Smooth muscle cell (in vitro differentiated cells): ENCODE measurements at regions not wholly inside any gene's neighbourhood (a gene's known extent, or its start where the extent isn't known, plus 50 kb on each side); places are given as distances from the start of the nearest gene placed in this dataset.

Experiments used
- DNase-seq: peaks from one replicate; lab custom pipeline; 2025; ENCODE audit not compliant: unreplicated experiment; lab: John Stamatoyannopoulos, UW
- H2AFZ ChIP-seq: fragments of 200-600 bp; sonication (generic); 2 replicates; pipeline ENCODE4 v1.6.0; 2016; ENCODE audit warnings: antibody characterized with exemption, low read depth, mild to moderate bottlenecking
- H3F3A ChIP-seq: fragments of 200-600 bp; sonication (generic); 2 replicates; pipeline ENCODE4 v1.6.0; 2017; ENCODE audit warnings: antibody characterized with exemption, low read depth
- H3K27ac ChIP-seq: fragments of 200-600 bp; sonication (generic); 2 replicates; pipeline ENCODE4 v1.5.1; 2016; ENCODE audit warnings: low read depth, mild to moderate bottlenecking
- H3K27me3 ChIP-seq: fragments of 200-600 bp; sonication (generic); 2 replicates; pipeline ENCODE4 v1.6.1; 2016; ENCODE audit warnings: low read depth, mild to moderate bottlenecking
- H3K36me3 ChIP-seq: fragments of 200-600 bp; sonication (generic); 2 replicates; pipeline ENCODE4 v1.5.1; 2016; ENCODE audit warnings: low read depth
- H3K4me1 ChIP-seq: fragments of 200-600 bp; sonication (generic); 2 replicates; pipeline ENCODE4 v1.5.1; 2016; ENCODE audit warnings: low read depth
- H3K4me2 ChIP-seq: fragments of 200-600 bp; sonication (generic); 2 replicates; pipeline ENCODE4 v1.6.0; 2016; ENCODE audit warnings: mild to moderate bottlenecking
- H3K4me3 ChIP-seq: fragments of 200-600 bp; sonication (generic); 2 replicates; pipeline ENCODE4 v1.5.1; 2016; ENCODE audit warnings: mild to moderate bottlenecking
- H3K79me2 ChIP-seq: fragments of 200-600 bp; sonication (generic); 2 replicates; pipeline ENCODE4 v1.6.0; 2016; ENCODE audit warnings: low read depth, mild to moderate bottlenecking
- H3K9ac ChIP-seq: fragments of 200-600 bp; sonication (generic); 2 replicates; pipeline ENCODE4 v1.6.0; 2016; ENCODE audit warnings: low read depth
- H3K9me3 ChIP-seq: fragments of 200-600 bp; sonication (generic); replicated peaks from 2 replicates; pipeline ENCODE4 v1.5.1; 2016; ENCODE audit warnings: low read depth
- H4K20me1 ChIP-seq: fragments of 200-600 bp; sonication (generic); 2 replicates; pipeline ENCODE4 v1.6.0; 2016; ENCODE audit warnings: low read depth
- CTCF ChIP-seq: fragments of 200-600 bp; sonication (generic); IDR thresholded peaks from 2 replicates; pipeline ENCODE4 v1.5.1; 2017; ENCODE audit warnings: borderline replicate concordance, mild to moderate bottlenecking, antibody characterized with exemption; ENCODE audit not compliant: insufficient read depth, poor library complexity, severe bottlenecking
- WGBS: methylation state at CpG from one replicate; pipeline ENCODE4 v1.1.7; 2016; ENCODE audit warnings: low lambda C conversion rate; 5-methylcytosine and 5-hydroxymethylcytosine counted together

GRCh38 chr3:34872406-34872805 is 766.9 kb upstream of the ARPP21 start:
- TF ChIP-seq CTCF: no peak
- Histone ChIP-seq H3K4me3 (no peak overlapping the region), H3K27ac (no peak overlapping the region), H3K36me3 (no peaks in the 10 kb centered on the region), H3K4me2 (no peak overlapping the region), H3K9me3 (no peaks in the 10 kb centered on the region), H2AFZ (no peak overlapping the region), H3K4me1 (no peaks in the 10 kb centered on the region), H3F3A (no peaks in the 10 kb centered on the region), H3K79me2 (no peaks in the 10 kb centered on the region), H3K27me3 (no peaks in the 10 kb centered on the region), H4K20me1 (no peaks in the 10 kb centered on the region), H3K9ac (no peak overlapping the region)
- WGBS: 93% methylated on average over 7 of the region's 7 CpGs
- no peak for DNase-seq

- no peaks in the 10 kb centered on the region for H3K79me2 ChIP-seq
- H3K4me2 ChIP-seq: no peak overlapping the region
- no peaks in the 10 kb centered on the region for H4K20me1 ChIP-seq
- DNase-seq: no peak
- TF ChIP-seq CTCF: no peak
- H3K4me3 ChIP-seq: no peak overlapping the region
- H3K27ac ChIP-seq: no peak overlapping the region
- no peak overlapping the region for H2AFZ ChIP-seq
- H3K4me1 ChIP-seq: no peaks in the 10 kb centered on the region
- H3K36me3 ChIP-seq: no peaks in the 10 kb centered on the region
- no peaks in the 10 kb centered on the region for H3K9me3 ChIP-seq
- H3F3A ChIP-seq: no peaks in the 10 kb centered on the region
- no peaks in the 10 kb centered on the region for H3K27me3 ChIP-seq
- no peak overlapping the region for H3K9ac ChIP-seq
Measured at GRCh38 chr3:34876997-34877396, 762.3 kb upstream of the ARPP21 start.

GRCh38 chr3:34878488-34878887 is 760.8 kb upstream of the ARPP21 start:
- Histone ChIP-seq H4K20me1 (no peaks in the 10 kb centered on the region), H3K79me2 (no peaks in the 10 kb centered on the region), H2AFZ (no peak overlapping the region), H3K9ac (no peak overlapping the region), H3K9me3 (no peaks in the 10 kb centered on the region), H3K4me1 (no peaks in the 10 kb centered on the region), H3K4me3 (no peak overlapping the region), H3F3A (no peaks in the 10 kb centered on the region), H3K36me3 (no peaks in the 10 kb centered on the region), H3K27ac (no peak overlapping the region), H3K4me2 (no peak overlapping the region), H3K27me3 (no peaks in the 10 kb centered on the region)
- 85% methylated on average over 1 of the region's 1 CpG for WGBS
- TF ChIP-seq CTCF: no peak
- no peak for DNase-seq

GRCh38 chr3:34881026-34881425 is 758.3 kb upstream of the ARPP21 start:
- H4K20me1 ChIP-seq: no peaks in the 10 kb centered on the region
- no peak overlapping the region for H3K9ac ChIP-seq
- 64% methylated on average over 1 of the region's 1 CpG for WGBS
- H2AFZ ChIP-seq: no peak overlapping the region
- H3K36me3 ChIP-seq: no peaks in the 10 kb centered on the region
- H3K79me2 ChIP-seq: no peaks in the 10 kb centered on the region
- H3K27ac ChIP-seq: no peak overlapping the region
- no peak for DNase-seq
- H3K27me3 ChIP-seq: no peaks in the 10 kb centered on the region
- H3K9me3 ChIP-seq: no peaks in the 10 kb centered on the region
- H3K4me3 ChIP-seq: no peak overlapping the region
- TF ChIP-seq CTCF: no peak
- no peaks in the 10 kb centered on the region for H3F3A ChIP-seq
- no peaks in the 10 kb centered on the region for H3K4me1 ChIP-seq
- no peak overlapping the region for H3K4me2 ChIP-seq
